GM03348 (cell line): ENCODE measurements at regions not wholly inside any gene's neighbourhood (a gene's known extent, or its start where the extent isn't known, plus 50 kb on each side); places are given as distances from the start of the nearest gene placed in this dataset.

Source experiments
- DNase-seq: peaks from one replicate; pipeline ENCODE4 v3.0.0; 2012; ENCODE audit warnings: low spot score

GRCh38 chr3:188940573-188940932 is 231.2 kb upstream of the TPRG1 start:
- DNase-seq: peak; percentile 39

- DNase-seq: no peak
These were observed 230.7 kb upstream of the TPRG1 start for GRCh38 chr3:188941103-188941502.

GRCh38 chr3:188942191-188942590 is 229.6 kb upstream of the TPRG1 start:
- DNase-seq: no peak

- DNase-seq: no peak
These were observed 228.2 kb upstream of the TPRG1 start for GRCh38 chr3:188943591-188943990.

GRCh38 chr3:188944108-188944507 is 227.7 kb upstream of the TPRG1 start:
- DNase-seq: no peak

GRCh38 chr3:188946351-188947240 is 225.2 kb upstream of the TPRG1 start:
- no peak for DNase-seq

- peak; percentile 92 for DNase-seq
These were observed 224.1 kb upstream of the TPRG1 start for GRCh38 chr3:188947401-188948280.

- peak; percentile 54 for DNase-seq
These were observed 223.3 kb upstream of the TPRG1 start for GRCh38 chr3:188948281-188948996.

GRCh38 chr3:188948997-188949389 is 222.8 kb upstream of the TPRG1 start:
- DNase-seq: no peak

- no peak for DNase-seq
These were observed 222.3 kb upstream of the TPRG1 start for GRCh38 chr3:188949456-188949855.

- no peak for DNase-seq
These were observed 221.8 kb upstream of the TPRG1 start for GRCh38 chr3:188949996-188950395.

GRCh38 chr3:188950832-188951489 is 220.8 kb upstream of the TPRG1 start:
- peak; percentile 87 for DNase-seq

- DNase-seq: no peak
These were observed 220.0 kb upstream of the TPRG1 start for GRCh38 chr3:188951734-188952133.

- peak; percentile 86 for DNase-seq
These were observed 217.1 kb upstream of the TPRG1 start for GRCh38 chr3:188954590-188955208.

- DNase-seq: no peak
These were observed 215.9 kb upstream of the TPRG1 start for GRCh38 chr3:188955919-188956318.

- DNase-seq: peak; percentile 52
These were observed 214.8 kb upstream of the TPRG1 start for GRCh38 chr3:188956839-188957489.

- no peak for DNase-seq
These were observed 212.8 kb upstream of the TPRG1 start for GRCh38 chr3:188959013-188959412.

- DNase-seq: no peak
These were observed 209.2 kb upstream of the TPRG1 start for GRCh38 chr3:188962253-188963247.

GRCh38 chr3:188964957-188965356 is 206.8 kb upstream of the TPRG1 start:
- no peak for DNase-seq

GRCh38 chr3:188972310-188972709 is 199.5 kb upstream of the TPRG1 start:
- DNase-seq: no peak
